Left hindlimb (tissue), 1 donor: ENCODE measurements at regions not wholly inside any gene's neighbourhood (a gene's known extent, or its start where the extent isn't known, plus 50 kb on each side); places are given as distances from the start of the nearest gene placed in this dataset.

ENCODE experiments used
- DNase-seq: peaks from one replicate; pipeline ENCODE4 v3.0.0-alpha.2; 2018

DNA sequence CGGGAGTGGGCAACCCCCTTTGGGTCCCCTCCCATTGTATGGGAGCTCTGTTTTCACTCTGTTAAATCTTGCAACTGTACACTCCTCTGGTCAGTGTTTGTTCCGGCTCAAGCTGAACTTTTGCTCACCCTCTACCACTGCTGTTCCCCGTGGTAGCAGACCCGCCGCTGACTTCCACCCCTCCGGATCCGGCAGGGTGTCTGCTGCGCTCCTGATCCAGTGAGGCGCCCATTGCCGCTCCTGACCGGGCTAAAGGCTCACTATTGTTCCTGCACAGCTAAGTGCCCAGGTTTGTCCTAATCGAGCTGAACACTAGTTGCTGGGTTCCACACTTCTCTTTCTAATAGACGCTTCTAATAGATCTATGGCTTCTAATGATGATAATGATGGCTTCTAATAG, 488.6 kb downstream of the MRPL39 start:
- DNase-seq: no peak

- no peak for DNase-seq
Observed at GRCh38 chr21:25115021-25115420, 492.3 kb downstream of the MRPL39 start.

- no peak for DNase-seq
Observed at GRCh38 chr21:25107708-25108107, 499.6 kb downstream of the MRPL39 start.

DNA sequence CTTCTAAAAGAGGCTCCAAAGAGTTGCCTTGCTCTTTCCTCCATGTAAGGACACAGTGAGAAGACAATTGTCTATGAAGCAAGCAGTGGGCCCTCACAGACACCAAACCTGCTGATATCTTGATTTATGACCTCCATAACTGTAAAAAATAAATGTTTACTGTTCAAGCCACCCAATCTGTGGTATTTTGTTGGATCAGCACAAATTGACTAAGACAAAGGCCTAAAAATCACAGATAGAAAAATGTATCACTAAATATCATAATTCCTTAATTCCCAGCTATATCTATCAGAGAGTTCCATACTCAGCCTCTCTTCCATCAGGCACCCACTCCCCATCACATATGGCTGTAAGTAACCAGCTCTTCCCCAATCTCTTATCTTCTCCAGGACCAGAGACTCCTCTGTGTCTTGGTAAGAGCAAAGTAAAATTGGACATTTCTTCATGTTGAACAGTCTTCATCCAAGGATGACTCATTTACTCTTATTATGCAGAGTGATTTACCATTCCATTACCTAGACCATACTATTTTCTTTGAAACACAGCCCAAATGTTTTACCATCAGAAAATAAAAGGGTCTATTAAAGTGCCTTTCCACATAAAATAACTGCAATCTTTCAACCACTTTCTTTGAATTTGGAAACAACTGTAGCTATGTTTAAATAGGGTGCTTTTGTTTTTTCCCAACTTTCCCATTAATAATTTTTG, 503.6 kb downstream of the MRPL39 start:
- DNase-seq: no peak

DNA sequence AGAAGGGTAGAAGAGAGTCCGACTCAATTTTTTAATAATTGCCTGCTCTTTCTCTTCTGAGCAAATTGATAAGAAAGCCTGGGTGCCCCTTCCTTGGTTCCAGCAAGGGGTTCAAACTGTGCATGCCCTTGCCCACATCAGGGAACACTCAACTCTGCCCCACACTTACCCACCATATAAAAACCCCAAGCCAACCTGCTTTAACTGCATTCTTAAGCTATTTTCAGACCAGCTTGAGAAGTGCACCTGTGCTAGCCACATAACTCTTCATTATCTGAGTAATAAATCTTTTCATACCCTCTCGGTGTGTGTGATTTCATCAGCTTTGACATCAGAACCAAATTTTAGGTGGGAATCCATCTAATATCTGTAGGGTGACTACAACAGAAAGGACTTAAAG, 509.6 kb downstream of the MRPL39 start:
- DNase-seq: no peak

DNA sequence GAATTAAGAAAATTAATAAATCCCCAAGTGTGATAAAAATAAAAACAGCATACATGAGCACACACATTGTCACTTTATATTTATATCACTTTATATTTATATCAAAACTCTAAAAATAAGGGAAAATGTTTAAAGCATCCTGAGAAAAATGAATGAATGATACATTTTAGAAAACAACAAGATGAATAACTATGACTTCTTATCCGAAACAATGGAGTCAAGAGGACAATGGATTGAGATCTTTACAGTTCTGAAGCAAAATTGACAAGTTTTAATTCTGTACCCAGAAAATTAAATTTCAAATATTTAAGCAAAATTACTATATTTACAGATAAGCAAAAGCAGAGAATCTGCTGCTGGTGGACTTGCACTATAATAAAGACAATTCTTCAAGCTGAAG, 512.6 kb downstream of the MRPL39 start:
- no peak for DNase-seq

- no peak for DNase-seq
Observed at GRCh38 chr21:25092441-25093011, 514.8 kb downstream of the MRPL39 start.

GRCh38 chr21:25081096-25081495, 526.2 kb downstream of the MRPL39 start:
- no peak for DNase-seq

GRCh38 chr21:25080661-25081060, 526.6 kb downstream of the MRPL39 start:
- no peak for DNase-seq

DNA sequence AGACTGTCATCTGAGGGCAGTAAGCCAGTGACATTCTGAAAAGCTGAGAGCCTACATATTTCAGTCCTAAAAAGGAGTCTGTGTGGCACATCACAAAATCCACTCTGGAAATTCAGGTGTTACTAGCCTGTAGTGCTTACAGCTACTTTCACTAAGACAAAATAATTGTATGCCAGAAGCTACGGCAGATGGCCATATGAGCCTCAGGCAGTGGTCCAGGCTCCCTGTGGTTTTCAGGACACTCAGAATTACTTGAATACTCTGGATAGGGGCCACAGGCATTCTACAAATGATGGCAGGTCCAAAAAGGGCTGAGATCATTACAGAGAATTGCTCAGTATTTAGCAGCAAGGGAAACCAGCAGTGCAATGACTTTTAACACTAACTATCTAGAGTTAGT, 527.1 kb downstream of the MRPL39 start:
- peak; percentile 36 for DNase-seq

GRCh38 chr21:25079053-25079452, 528.2 kb downstream of the MRPL39 start:
- no peak for DNase-seq

GRCh38 chr21:25062061-25062460, 545.2 kb downstream of the MRPL39 start:
- no peak for DNase-seq

- DNase-seq: no peak
Observed at GRCh38 chr21:25054689-25055088, 552.6 kb downstream of the MRPL39 start.

- DNase-seq: no peak
Observed at GRCh38 chr21:25039461-25040380, 567.6 kb downstream of the MRPL39 start.

GRCh38 chr21:25036775-25037174, 570.5 kb downstream of the MRPL39 start:
- no peak for DNase-seq

GRCh38 chr21:25031750-25032149, 575.5 kb downstream of the MRPL39 start:
- no peak for DNase-seq

- no peak for DNase-seq
Observed at GRCh38 chr21:25029580-25029979, 577.7 kb downstream of the MRPL39 start.

DNA sequence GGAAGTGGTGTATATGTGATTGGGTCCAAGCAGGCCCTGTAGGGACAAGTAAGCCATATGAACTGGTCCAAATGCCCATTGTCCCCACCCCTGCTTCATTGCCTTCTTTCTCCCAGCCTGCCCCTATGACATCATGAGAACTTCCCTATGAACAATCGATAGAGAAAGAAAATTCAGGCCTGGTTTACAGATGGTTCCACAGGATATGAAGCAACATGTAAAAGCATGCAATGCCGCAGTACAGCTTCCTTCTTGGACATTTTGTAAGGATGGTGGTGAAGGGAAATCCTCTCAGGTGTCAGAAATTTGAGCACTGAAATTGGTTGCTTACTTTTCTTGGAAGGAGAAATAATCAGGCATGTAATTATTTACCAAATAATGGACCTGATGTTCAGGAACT, 581.7 kb downstream of the MRPL39 start:
- no peak for DNase-seq

- no peak for DNase-seq
Observed at GRCh38 chr21:25024639-25025038, 582.6 kb downstream of the MRPL39 start.

DNA sequence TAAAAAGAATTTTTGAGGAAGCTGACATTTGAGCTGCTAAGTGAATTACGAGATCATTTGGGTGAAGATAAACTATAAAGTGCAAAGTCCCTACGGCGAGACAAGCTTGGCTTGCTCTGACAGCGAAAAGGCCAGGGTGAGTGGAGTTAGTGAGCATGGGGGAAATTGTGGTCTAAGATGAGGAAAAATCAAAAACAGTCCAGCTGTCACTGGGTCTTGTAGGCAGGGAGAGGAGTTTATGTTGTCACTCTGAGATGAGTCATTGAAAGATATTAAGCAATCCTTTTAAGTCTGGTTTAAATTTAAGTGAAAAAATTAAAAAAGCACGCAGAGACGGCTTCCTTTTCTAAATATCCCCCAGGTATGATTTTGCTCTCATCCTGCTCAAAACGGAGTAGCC, 601.9 kb downstream of the MRPL39 start:
- no peak for DNase-seq

DNA sequence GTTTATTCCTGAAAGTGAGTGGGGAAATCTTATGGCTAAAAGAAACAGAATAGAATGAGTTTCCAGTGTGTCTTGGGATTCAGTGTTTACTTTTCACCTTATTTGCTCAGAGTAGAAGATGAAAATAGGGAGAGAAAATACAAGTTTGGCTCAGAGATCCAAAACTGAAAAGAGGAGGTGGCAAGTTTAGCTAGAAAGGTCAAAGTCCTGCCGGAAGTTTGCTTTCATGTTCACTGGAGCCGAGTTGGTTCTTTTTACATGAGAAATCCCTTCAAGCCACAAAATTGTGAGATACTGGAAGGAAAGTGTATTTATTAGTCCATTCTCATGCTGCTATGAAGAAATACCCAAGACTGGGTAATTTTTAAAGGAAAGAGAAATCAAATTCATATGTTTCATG, 604.6 kb downstream of the MRPL39 start:
- DNase-seq: no peak

- DNase-seq: no peak
Observed at GRCh38 chr21:24995216-24995615, 612.1 kb downstream of the MRPL39 start.

DNA sequence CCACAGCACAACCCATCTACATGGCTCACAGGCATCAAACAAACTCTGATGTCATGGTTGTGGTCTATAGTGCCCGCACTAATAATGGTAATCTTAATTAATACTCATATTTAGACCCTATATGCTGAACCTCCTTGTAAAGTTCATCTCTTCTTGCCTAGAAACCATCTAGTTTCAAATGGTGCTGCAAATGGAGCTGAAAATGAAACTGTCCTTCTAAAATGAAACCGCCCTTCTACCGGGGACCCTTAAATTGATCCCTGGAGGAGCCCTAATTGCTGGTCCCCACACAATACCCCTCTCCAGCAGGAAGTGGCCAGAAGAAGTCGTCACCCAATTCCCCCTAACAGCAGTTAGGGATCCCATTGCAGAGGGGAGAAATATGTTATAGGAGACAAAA, 612.6 kb downstream of the MRPL39 start:
- DNase-seq: no peak

DNA sequence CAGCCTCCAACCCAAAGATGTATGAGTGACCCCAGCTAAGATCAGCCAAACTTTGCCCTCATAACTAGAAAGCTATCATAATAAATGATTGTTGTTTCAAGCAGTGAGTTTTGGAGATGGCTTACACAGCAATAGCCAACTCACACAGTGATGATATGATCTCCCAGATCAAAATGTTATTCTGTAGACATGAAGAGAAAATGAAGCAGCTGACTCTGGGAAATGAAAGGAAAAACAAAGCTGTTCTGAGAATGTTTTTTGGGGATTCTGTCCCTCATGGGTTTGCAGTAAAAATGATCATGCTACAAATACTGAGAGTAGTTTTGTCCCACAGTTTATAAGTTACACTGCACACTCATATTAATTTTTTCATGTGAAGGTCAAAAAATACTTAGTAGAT, 617.8 kb downstream of the MRPL39 start:
- no peak for DNase-seq
